H1 (cell line): ENCODE measurements at regions not wholly inside any gene's neighbourhood (a gene's known extent, or its start where the extent isn't known, plus 50 kb on each side); places are given as distances from the start of the nearest gene placed in this dataset.

ENCODE experiments used
- CEBPB ChIP-seq: IDR thresholded peaks from 2 replicates; pipeline ENCODE4 v1.6.1; 2012; ENCODE audit warnings: low read depth, low read length
- CHD7 ChIP-seq: fragments of 300-600 bp; sonication (generic); IDR thresholded peaks from 2 replicates; pipeline ENCODE4 v1.7.1; 2012; ENCODE audit warnings: low read length, moderate library complexity, mild to moderate bottlenecking, inconsistent platforms; ENCODE audit not compliant: insufficient replicate concordance
- HDAC6 ChIP-seq: IDR thresholded peaks from one replicate; pipeline ENCODE4 v1.7.1; 2012; ENCODE audit warnings: low read depth, mild to moderate bottlenecking, inconsistent platforms, low read length, moderate library complexity
- MAFK ChIP-seq: IDR thresholded peaks from 2 replicates; pipeline ENCODE4 v1.6.1; 2012; ENCODE audit warnings: low read depth, mild to moderate bottlenecking, improper control_type of control experiment, low read length

DNA sequence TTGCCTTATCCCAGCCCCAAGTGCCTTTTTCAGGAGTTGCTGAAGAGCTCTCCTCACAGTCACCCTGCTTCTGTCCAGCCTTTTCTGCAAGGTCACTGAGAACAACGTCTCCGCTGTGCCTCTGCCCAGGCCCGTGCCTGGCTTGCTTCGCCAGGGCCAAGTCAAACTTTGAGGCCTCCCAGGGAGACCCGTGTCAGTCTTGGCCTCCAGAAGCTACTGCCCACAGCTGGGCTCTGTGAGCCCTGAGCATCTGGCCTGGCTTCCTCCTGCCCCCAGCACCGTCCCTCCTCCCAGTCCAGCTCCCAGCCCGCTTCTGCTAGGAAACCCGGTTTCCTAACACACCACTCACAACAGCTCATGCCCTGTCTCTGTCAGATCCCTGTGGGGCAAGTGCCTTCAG is 165.9 kb downstream of the TEX29 start (continued):
- TF ChIP-seq CHD7 (no peak), CEBPB (no peak), HDAC6 (no peak), MAFK (no peak)
